RWPE2 (cell line): ENCODE measurements at regions not wholly inside any gene's neighbourhood (a gene's known extent, or its start where the extent isn't known, plus 50 kb on each side); places are given as distances from the start of the nearest gene placed in this dataset.

Source experiments
- ATAC-seq: fragments of 200-7000 bp; cut with Tn5 transposase; 3 replicates; pipeline ENCODE4 v1.9.1; 2021; ENCODE audit warnings: low read depth
- DNase-seq: peaks from one replicate; pipeline ENCODE4 v3.0.0-alpha.2; 2020; ENCODE audit warnings: low spot score
- H3K27ac ChIP-seq: fragments of 450-650 bp; 2 replicates; pipeline ENCODE4 v1.5.1; 2017; ENCODE audit warnings: mild to moderate bottlenecking; ENCODE audit not compliant: poor library complexity, severe bottlenecking
- H3K27me3 ChIP-seq: fragments of 250-450 bp; sonication (Bioruptor Pico); 2 replicates; pipeline ENCODE4 v1.5.1; 2021; ENCODE audit warnings: mild to moderate bottlenecking, moderate library complexity; ENCODE audit not compliant: insufficient read depth, poor library complexity, severe bottlenecking
- H3K36me3 ChIP-seq: fragments of 250-450 bp; sonication (Bioruptor Pico); 2 replicates; pipeline ENCODE4 v1.5.1; 2020; ENCODE audit warnings: low read depth, mild to moderate bottlenecking, moderate library complexity
- H3K4me1 ChIP-seq: fragments of 250-450 bp; sonication (Bioruptor Pico); 2 replicates; pipeline ENCODE4 v1.5.1; 2021; ENCODE audit warnings: mild to moderate bottlenecking, moderate library complexity; ENCODE audit not compliant: insufficient read depth, poor library complexity, severe bottlenecking
- H3K4me3 ChIP-seq: fragments of 250-450 bp; sonication (Bioruptor Pico); 2 replicates; pipeline ENCODE4 v1.5.1; 2021; ENCODE audit warnings: mild to moderate bottlenecking, moderate library complexity; ENCODE audit not compliant: severe bottlenecking
- H3K9me3 ChIP-seq: fragments of 250-450 bp; sonication (Bioruptor Pico); 2 replicates; pipeline ENCODE4 v1.5.1; 2021; ENCODE audit warnings: mild to moderate bottlenecking, moderate library complexity; ENCODE audit not compliant: severe bottlenecking
- CTCF ChIP-seq: fragments of 450-650 bp; IDR thresholded peaks from one replicate; pipeline ENCODE4 v1.5.1; 2017; ENCODE audit warnings: mild to moderate bottlenecking, moderate library complexity; ENCODE audit not compliant: poor library complexity, severe bottlenecking

DNA sequence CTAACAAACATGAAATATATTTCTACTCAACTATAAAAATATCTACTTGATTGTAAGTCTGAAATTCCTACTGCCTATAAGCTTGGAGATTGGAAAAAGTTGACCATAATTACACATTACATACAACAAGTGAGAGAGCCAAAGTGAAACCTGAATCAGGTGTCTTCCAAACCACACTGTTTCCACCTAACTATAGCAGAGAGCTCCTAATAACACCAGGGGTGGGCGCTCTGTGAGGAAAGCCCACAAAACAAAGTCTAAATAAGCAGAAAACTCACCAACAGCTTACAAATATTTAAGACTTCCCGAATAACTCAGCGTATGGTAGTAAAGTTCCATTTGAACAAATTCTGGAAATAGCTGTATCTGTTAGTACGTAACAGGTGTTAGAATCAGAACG, 119.9 kb downstream of the GPR37 start:
- no peaks in the 10 kb centered on the region for H3K27me3 ChIP-seq
- no peak for TF ChIP-seq CTCF
- no peaks in the 10 kb centered on the region for H3K36me3 ChIP-seq

GRCh38 chr7:124643311-124643811, 122.2 kb downstream of the GPR37 start:
- H3K36me3 ChIP-seq, result no peaks in the 10 kb centered on the region
- DNase-seq (no peak), ATAC-seq (no peak)
- no peaks in the 10 kb centered on the region for H3K4me1 ChIP-seq
- H3K27me3 ChIP-seq, result no peaks in the 10 kb centered on the region
- no peaks in the 10 kb centered on the region for H3K9me3 ChIP-seq
- no peak for TF ChIP-seq CTCF
- H3K27ac ChIP-seq, result no peak overlapping the region
- H3K4me3 ChIP-seq, result no peak overlapping the region

More for the DNA sequence above, 119.9 kb downstream of the GPR37 start:
- Histone ChIP-seq H3K9me3 (no peaks in the 10 kb centered on the region), H3K4me1 (no peaks in the 10 kb centered on the region), H3K4me3 (no peak overlapping the region), H3K27ac (no peak overlapping the region)
- DNase-seq (no peak), ATAC-seq (no peak)

- Histone ChIP-seq H3K27ac (no peak overlapping the region), H3K4me3 (no peak overlapping the region), H3K27me3 (no peaks in the 10 kb centered on the region), H3K36me3 (no peaks in the 10 kb centered on the region), H3K4me1 (no peaks in the 10 kb centered on the region), H3K9me3 (no peaks in the 10 kb centered on the region)
- ATAC-seq, result no peak
- TF ChIP-seq CTCF, result no peak
- DNase-seq, result no peak
Measured at GRCh38 chr7:124635416-124635815, 130.2 kb downstream of the GPR37 start.

- Histone ChIP-seq H3K9me3 (no peaks in the 10 kb centered on the region), H3K4me1 (no peaks in the 10 kb centered on the region), H3K27me3 (no peaks in the 10 kb centered on the region), H3K4me3 (no peak overlapping the region), H3K27ac (no peak overlapping the region), H3K36me3 (no peaks in the 10 kb centered on the region)
- no peak for TF ChIP-seq CTCF
- no peak for ATAC-seq
- DNase-seq, result no peak
Measured at GRCh38 chr7:124633740-124634139, 131.9 kb downstream of the GPR37 start.

DNA sequence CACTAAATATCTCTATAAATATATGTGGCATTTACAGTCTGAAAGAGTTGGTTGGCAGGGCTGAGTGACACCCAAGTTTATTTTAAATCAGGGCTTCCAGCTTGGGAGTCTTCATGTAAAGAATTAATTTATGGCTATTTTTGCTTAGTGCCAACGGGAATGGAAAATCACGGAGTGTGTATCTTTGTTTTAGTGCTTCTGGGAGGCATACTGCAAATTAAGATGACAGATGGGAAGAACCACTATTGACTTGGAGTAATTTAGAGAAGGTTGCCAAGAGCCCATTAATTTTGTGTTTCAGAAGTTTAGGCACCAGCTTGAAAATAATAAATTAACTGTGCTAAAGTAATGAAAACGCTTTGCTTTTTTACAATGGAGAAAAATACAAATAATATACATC, 135.2 kb downstream of the GPR37 start:
- no peak overlapping the region for H3K4me3 ChIP-seq
- no peaks in the 10 kb centered on the region for H3K9me3 ChIP-seq
- H3K36me3 ChIP-seq, result no peaks in the 10 kb centered on the region
- DNase-seq, result no peak
- no peak for ATAC-seq
- no peaks in the 10 kb centered on the region for H3K4me1 ChIP-seq
- H3K27ac ChIP-seq, result no peak overlapping the region
- no peaks in the 10 kb centered on the region for H3K27me3 ChIP-seq
- no peak for TF ChIP-seq CTCF
